SK-N-SH (cell line): ENCODE measurements at regions not wholly inside any gene's neighbourhood (a gene's known extent, or its start where the extent isn't known, plus 50 kb on each side); places are given as distances from the start of the nearest gene placed in this dataset.

Experiments used
- NFIC ChIP-seq: IDR thresholded peaks from 2 replicates; pipeline ENCODE4 v1.4.0; 2012; ENCODE audit warnings: borderline replicate concordance
- POLR2AphosphoS5 ChIP-seq: IDR thresholded peaks from 2 replicates; pipeline ENCODE4 v1.6.1; 2012; ENCODE audit warnings: low read depth, low read length
- RAD21 ChIP-seq: IDR thresholded peaks from 2 replicates; pipeline ENCODE4 v1.6.1; 2012; ENCODE audit warnings: mild to moderate bottlenecking, low read length
- TF ChIP-seq, protein P1 (sequence below): fragments of 200-600 bp; sonication (generic); IDR thresholded peaks from 2 replicates; pipeline ENCODE4 v1.6.1; 2017; ENCODE audit warnings: antibody characterized with exemption, mild to moderate bottlenecking, moderate library complexity

- TF ChIP-seq RAD21 (no peak), POLR2AphosphoS5 (no peak), NFIC (no peak)
- TF ChIP-seq, protein P1, sequence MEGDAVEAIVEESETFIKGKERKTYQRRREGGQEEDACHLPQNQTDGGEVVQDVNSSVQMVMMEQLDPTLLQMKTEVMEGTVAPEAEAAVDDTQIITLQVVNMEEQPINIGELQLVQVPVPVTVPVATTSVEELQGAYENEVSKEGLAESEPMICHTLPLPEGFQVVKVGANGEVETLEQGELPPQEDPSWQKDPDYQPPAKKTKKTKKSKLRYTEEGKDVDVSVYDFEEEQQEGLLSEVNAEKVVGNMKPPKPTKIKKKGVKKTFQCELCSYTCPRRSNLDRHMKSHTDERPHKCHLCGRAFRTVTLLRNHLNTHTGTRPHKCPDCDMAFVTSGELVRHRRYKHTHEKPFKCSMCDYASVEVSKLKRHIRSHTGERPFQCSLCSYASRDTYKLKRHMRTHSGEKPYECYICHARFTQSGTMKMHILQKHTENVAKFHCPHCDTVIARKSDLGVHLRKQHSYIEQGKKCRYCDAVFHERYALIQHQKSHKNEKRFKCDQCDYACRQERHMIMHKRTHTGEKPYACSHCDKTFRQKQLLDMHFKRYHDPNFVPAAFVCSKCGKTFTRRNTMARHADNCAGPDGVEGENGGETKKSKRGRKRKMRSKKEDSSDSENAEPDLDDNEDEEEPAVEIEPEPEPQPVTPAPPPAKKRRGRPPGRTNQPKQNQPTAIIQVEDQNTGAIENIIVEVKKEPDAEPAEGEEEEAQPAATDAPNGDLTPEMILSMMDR: no peak
Observed at GRCh38 chr12:48420039-48420775, 52.2 kb upstream of the ANP32D start.
